Body of pancreas (tissue), 4 donors: ENCODE measurements at regions not wholly inside any gene's neighbourhood (a gene's known extent, or its start where the extent isn't known, plus 50 kb on each side); places are given as distances from the start of the nearest gene placed in this dataset.
A peak's percentile ranks its signal among the peaks of the same experiment; 100 is the strongest.

ENCODE experiments used
- ATAC-seq: fragments of 150-250 bp; one replicate; pipeline ENCODE4 v1.9.1; 2016
- DNase-seq, 4 donors: peaks; one replicate each; pipeline ENCODE4 v3.0.0-alpha.2; 2019
- H3K27ac ChIP-seq, 4 donors: fragments of 200-600 bp; sonication (generic); 1 replicate in 3 of 4; 2 replicates in 1 of 4; pipeline versions ENCODE4 v1.5.1 to v1.6.1; 2016 to 2019; ENCODE audit warnings: mild to moderate bottlenecking in 1 of 4, mixed read lengths in 1 of 4, moderate library complexity in 1 of 4
- H3K27me3 ChIP-seq, 2 donors: fragments of 200-600 bp; sonication (generic); one replicate each; pipeline ENCODE4 v1.6.0; 2016; ENCODE audit warnings: mild to moderate bottlenecking in 1 of 2
- H3K36me3 ChIP-seq, 2 donors: fragments of 200-600 bp; sonication (generic); replicated peaks in 1 of 2; 2 replicates each; pipeline ENCODE4 v1.5.1; 2016; ENCODE audit warnings: low read depth in 2 of 2; ENCODE audit not compliant: insufficient read depth in 1 of 2
- H3K4me1 ChIP-seq: fragments of 200-600 bp; sonication (generic); one replicate; pipeline ENCODE4 v1.6.0; 2016
- H3K4me3 ChIP-seq, 2 donors: fragments of 200-600 bp; sonication (generic); 1 replicate in 1 of 2; 2 replicates in 1 of 2; pipeline ENCODE4 v1.5.1; 2016 to 2019
- H3K9me3 ChIP-seq, 3 donors: fragments of 200-600 bp; sonication (generic); 1 replicate in 2 of 3; 2 replicates in 1 of 3; pipeline ENCODE4 v1.5.1; 2016
- CTCF ChIP-seq, 7 experiments: fragments of 450-650 bp in 4 of 7; fragments of 200-600 bp in 3 of 7; sonication (generic) in 3 of 7; IDR thresholded peaks; one replicate each; pipeline ENCODE4 v1.5.1; 2016 to 2019; ENCODE audit warnings: antibody characterized with exemption in 7 of 7
- POLR2A ChIP-seq, 3 donors: fragments of 450-650 bp; IDR thresholded peaks; one replicate each; pipeline ENCODE4 v1.6.1; 2016; ENCODE audit warnings: antibody characterized with exemption in 3 of 3, mild to moderate bottlenecking in 2 of 3
- WGBS, 2 donors: methylation state at CpG; one replicate each; pipeline ENCODE4 v1.1.5; 2017; 5-methylcytosine and 5-hydroxymethylcytosine counted together
- intact Hi-C: fragments of 100-400 bp; cut with DNase I; formaldehyde crosslinking; loops from one replicate; pipeline ENCODE4 v1.15.1; 2023

DNA sequence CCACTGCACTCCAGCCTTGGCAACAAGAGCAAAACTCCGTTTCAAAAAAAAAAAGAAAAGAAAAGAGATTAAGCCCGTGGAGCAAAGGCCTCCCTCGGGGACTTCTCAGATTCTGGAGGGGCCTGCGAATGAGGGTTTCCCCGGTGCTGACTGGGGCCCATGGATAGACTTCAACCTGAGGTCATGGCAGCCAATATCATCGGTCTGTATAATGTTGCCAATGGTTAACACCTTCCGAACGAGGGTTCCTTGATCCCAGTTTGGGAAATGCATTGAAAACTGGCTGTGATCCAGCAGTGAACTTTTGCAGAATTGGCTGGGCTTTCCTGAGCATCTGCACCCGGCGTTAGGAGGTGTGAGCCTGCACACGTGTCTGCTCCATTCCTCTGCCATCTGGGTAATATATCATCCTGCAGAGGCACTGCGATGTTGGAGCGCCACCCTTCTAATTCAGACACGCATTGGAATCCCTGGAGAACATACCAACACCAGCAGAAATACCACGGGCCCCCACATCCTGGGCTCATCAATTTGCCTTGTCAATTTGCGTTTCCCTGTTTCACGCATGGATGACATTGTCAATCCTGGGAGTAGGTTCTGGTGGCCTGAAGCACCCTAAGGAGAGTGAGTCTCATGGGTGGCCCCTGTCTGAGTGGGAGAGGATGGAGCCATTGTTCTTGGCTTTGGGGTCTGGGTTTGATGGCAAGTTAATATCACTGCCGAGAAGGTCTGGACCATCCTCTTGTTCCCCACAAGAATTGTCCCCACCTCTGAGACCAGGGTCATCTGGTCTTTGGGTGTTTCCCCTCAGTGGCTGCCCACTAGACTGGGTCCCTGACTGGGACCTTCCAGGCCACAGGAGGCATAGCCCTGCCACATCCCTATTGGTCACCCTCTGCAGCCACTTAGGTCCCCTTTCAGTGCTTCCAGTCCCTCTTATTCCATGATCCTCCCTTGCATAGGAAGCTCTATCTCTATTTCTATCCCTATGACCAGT lies 441.0 kb downstream of the PTPRU start:
- 41 to 42% methylated on average over 15 to 18 of the region's 18 CpGs for WGBS, 2 donors
- Histone ChIP-seq H3K4me1 (peaks cover 4% of the 10 kb centered on the region), H3K9me3 (no peaks in the 10 kb centered on the region), H3K27ac (no peak overlapping the region), H3K36me3 (no peaks in the 10 kb centered on the region), H3K27me3 (no peaks in the 10 kb centered on the region), H3K4me3 (no peak overlapping the region)
- peak; percentile 45 for ATAC-seq
- intact Hi-C loops = no loop called here
- DNase-seq = peak in 2 of 4 donors; percentile 18 to 20
- TF ChIP-seq CTCF (IDR thresholded peaks at IDR 0.05) (peak in 2 of 7 experiments; percentile 8 to 13), POLR2A (IDR thresholded peaks at IDR 0.05) (no peak)

- Histone ChIP-seq H3K27ac (no peak overlapping the region), H3K9me3 (no peaks in the 10 kb centered on the region), H3K27me3 (no peaks in the 10 kb centered on the region), H3K36me3 (no peaks in the 10 kb centered on the region), H3K4me1 (no peaks in the 10 kb centered on the region), H3K4me3 (no peak overlapping the region)
- DNase-seq = no peak
- intact Hi-C loops = no loop called here
- ATAC-seq = no peak
- TF ChIP-seq POLR2A (IDR thresholded peaks at IDR 0.05) = no peak
- no peak for TF ChIP-seq CTCF (IDR thresholded peaks at IDR 0.05)
- 68 to 81% methylated on average over 3 to 4 of the region's 4 CpGs for WGBS, 2 donors
These were observed 440.2 kb downstream of the PTPRU start for GRCh38 chr1:29676496-29676895.

DNA sequence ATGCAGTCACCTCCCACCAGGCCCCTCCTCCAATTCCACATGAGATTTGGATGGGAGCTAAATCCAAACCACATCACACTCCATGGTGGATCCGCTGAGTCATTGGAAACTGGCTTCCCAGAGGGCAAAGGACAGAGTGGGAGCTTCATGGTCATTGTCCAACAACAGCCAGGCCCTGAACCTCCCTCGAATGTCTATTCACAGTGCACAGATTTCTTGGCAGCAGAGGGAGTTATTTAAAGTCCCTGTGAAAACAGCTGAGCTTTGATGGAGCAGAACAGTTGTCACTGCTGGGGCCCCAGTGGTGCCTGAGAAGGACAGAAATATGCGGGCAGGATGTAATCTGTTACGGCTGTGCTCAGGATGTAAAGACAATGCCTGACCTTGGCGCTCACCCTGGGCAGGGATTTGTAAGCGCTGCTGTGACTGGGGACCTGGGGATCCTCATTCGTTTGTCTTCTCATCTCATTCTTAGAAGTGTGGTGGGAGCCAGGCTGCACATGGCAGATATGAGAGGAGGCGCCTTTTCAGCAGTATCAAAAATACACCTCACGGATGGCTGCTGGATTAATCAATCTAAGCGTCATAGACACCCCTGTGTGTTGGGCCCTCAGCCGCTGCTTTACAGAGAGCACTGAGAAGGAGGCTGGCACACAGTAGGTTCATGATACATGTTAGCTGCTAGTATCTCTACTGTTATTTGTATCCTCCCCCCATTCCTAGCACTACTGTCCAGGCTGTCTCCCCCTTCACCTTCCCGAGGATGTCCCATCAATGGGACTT lies 439.4 kb downstream of the PTPRU start:
- intact Hi-C loops = no loop called here
- no peaks in the 10 kb centered on the region for H3K36me3 ChIP-seq
- no peak overlapping the region for H3K4me3 ChIP-seq
- no peaks in the 10 kb centered on the region for H3K4me1 ChIP-seq
- DNase-seq = no peak
- ATAC-seq = no peak
- no peak overlapping the region for H3K27ac ChIP-seq
- H3K9me3 ChIP-seq = no peaks in the 10 kb centered on the region
- no peak for TF ChIP-seq POLR2A (IDR thresholded peaks at IDR 0.05)
- no peak for TF ChIP-seq CTCF (IDR thresholded peaks at IDR 0.05)
- WGBS, 2 donors = 70 to 77% methylated on average over 9 to 12 of the region's 12 CpGs
- no peaks in the 10 kb centered on the region for H3K27me3 ChIP-seq

GRCh38 chr1:29674627-29675326 lies 438.5 kb downstream of the PTPRU start:
- H3K4me1 ChIP-seq = no peaks in the 10 kb centered on the region
- no peak for ATAC-seq
- intact Hi-C loops = no loop called here
- no peak for DNase-seq
- no peak overlapping the region for H3K4me3 ChIP-seq
- no peaks in the 10 kb centered on the region for H3K9me3 ChIP-seq
- H3K27me3 ChIP-seq = no peaks in the 10 kb centered on the region
- no peaks in the 10 kb centered on the region for H3K36me3 ChIP-seq
- H3K27ac ChIP-seq = no peak overlapping the region
- WGBS, 2 donors = 92 to 94% methylated on average over 6 of the region's 6 CpGs
- TF ChIP-seq POLR2A (IDR thresholded peaks at IDR 0.05) (no peak), CTCF (IDR thresholded peaks at IDR 0.05) (no peak)
